RWPE1 (cell line): ENCODE measurements at regions not wholly inside any gene's neighbourhood (a gene's known extent, or its start where the extent isn't known, plus 50 kb on each side); places are given as distances from the start of the nearest gene placed in this dataset.

Experiments
- CTCF ChIA-PET: fragments of 350-600 bp; sonication (Branson Sonifier 250); formaldehyde crosslinking; extraction: SDS; loops from one replicate; lab custom pipeline; 2021; lab: Yijun Ruan, JAX
- POLR2A ChIA-PET: fragments of 400-600 bp; formaldehyde crosslinking; extraction: SDS; loops from one replicate; lab custom pipeline; 2020; ENCODE audit warnings: antibody characterized with exemption; ENCODE audit not compliant: low non-redundant PET; lab: Yijun Ruan, JAX
- DNase-seq: peaks from one replicate; pipeline ENCODE4 v3.0.0; 2012; ENCODE audit warnings: low spot score
- H3K27ac ChIP-seq: fragments of 450-650 bp; 2 replicates; pipeline ENCODE4 v1.5.1; 2017
- CTCF ChIP-seq: fragments of 450-650 bp; conservative IDR thresholded peaks from 2 replicates; pipeline ENCODE4 v1.5.1; 2017; ENCODE audit warnings: low read depth, mild to moderate bottlenecking

- ChIA-PET CTCF (interaction anchor here (0.7 kb wide), 2 partner anchors 147 to 406 kb away, joined by 3 to 4 read pairs; no protein-coding TSS in a partner anchor), POLR2A (no interaction called here)
- no peak for TF ChIP-seq CTCF
- peak overlapping the region; percentile 84 for H3K27ac ChIP-seq
- no peak for DNase-seq
These were observed 53.5 kb downstream of the PLXNA1 start for GRCh38 chr3:127036209-127037020.

GRCh38 chr3:127037021-127037400 is 54.1 kb downstream of the PLXNA1 start:
- no peak for TF ChIP-seq CTCF
- ChIA-PET POLR2A (no interaction called here), CTCF (interaction anchor here (0.7 kb wide), 1 partner anchor 147 kb away, joined by 4 read pairs; no protein-coding TSS in a partner anchor)
- H3K27ac ChIP-seq: peak overlapping the region; percentile 84
- DNase-seq: no peak

- H3K27ac ChIP-seq: peak overlapping the region; percentile 84
- TF ChIP-seq CTCF: no peak
- DNase-seq: no peak
- ChIA-PET POLR2A (no interaction called here), CTCF (no interaction called here)
These were observed 54.5 kb downstream of the PLXNA1 start for GRCh38 chr3:127037418-127037841.

- DNase-seq: no peak
- H3K27ac ChIP-seq: peak overlapping the region; percentile 84
- TF ChIP-seq CTCF: no peak
- CTCF ChIA-PET: no interaction called here
- POLR2A ChIA-PET: no interaction called here
These were observed 55.1 kb downstream of the PLXNA1 start for GRCh38 chr3:127037971-127038446.

- TF ChIP-seq CTCF: no peak
- DNase-seq: no peak
- ChIA-PET CTCF (interaction anchor here (0.6 kb wide), 1 partner anchor 405 kb away, joined by 3 read pairs; no protein-coding TSS in a partner anchor), POLR2A (no interaction called here)
- peak overlapping the region; percentile 84; the same call in 1 of the 2 replicates for H3K27ac ChIP-seq
These were observed 55.6 kb downstream of the PLXNA1 start for GRCh38 chr3:127038466-127038865.

GRCh38 chr3:127038923-127039581 is 56.1 kb downstream of the PLXNA1 start:
- peak overlapping the region; percentile 84; the same call in 1 of the 2 replicates for H3K27ac ChIP-seq
- CTCF ChIA-PET: interaction anchor here (0.6 kb wide), 2 partner anchors 406 to 509 kb away, joined by 3 read pairs; no protein-coding TSS in a partner anchor
- no peak for DNase-seq
- POLR2A ChIA-PET: no interaction called here
- TF ChIP-seq CTCF: no peak
